GM12878 (cell line): ENCODE measurements at regions not wholly inside any gene's neighbourhood (a gene's known extent, or its start where the extent isn't known, plus 50 kb on each side); places are given as distances from the start of the nearest gene placed in this dataset.

ENCODE experiments used
- ATAC-seq: fragments of 200-7000 bp; cut with Tn5 transposase; 3 replicates; pipeline ENCODE4 v1.9.1; 2020; ENCODE audit warnings: mild to moderate bottlenecking, moderate library complexity
- BruUV-seq: library from RNA; stranded (reverse); fragments of 400-500 nt; replicated peaks from 2 replicates; lab custom pipeline; 2021; lab: Mats Ljungman, UMichigan
- CTCF ChIA-PET: fragments of 300-600 bp; sonication (Branson Sonifier 250); formaldehyde crosslinking; extraction: SDS; loops from one replicate; lab custom pipeline; 2021; ENCODE audit warnings: inconsistent platforms; lab: Yijun Ruan, JAX
- POLR2A ChIA-PET: fragments of 350-600 bp; formaldehyde crosslinking; extraction: SDS; loops from one replicate; lab custom pipeline; 2021; ENCODE audit warnings: inconsistent platforms; lab: Charles Lee
- RAD21 ChIA-PET: fragments of 300-600 bp; sonication (Branson Sonifier 250); formaldehyde crosslinking; loops from one replicate; lab custom pipeline; 2023; ENCODE audit warnings: antibody characterized with exemption; ENCODE audit not compliant: unreplicated experiment; lab: Charles Lee
- SMC1A ChIA-PET: fragments of 300-600 bp; sonication (Branson Sonifier 250); formaldehyde crosslinking; loops from one replicate; lab custom pipeline; 2023; ENCODE audit not compliant: unreplicated experiment, uncharacterized antibody; lab: Charles Lee
- DNase-seq: peaks from one replicate; pipeline ENCODE4 v3.0.0-alpha.2; 2011; ENCODE audit warnings: low read depth, low spot score
- FAIRE-seq: peaks from 3 replicates; lab custom pipeline; 2011; peaks lifted over from hg19 to GRCh38; lab: Jason Lieb, UNC
- H2AFZ ChIP-seq: 2 replicates; pipeline ENCODE4 v1.6.0; 2011; ENCODE audit warnings: low read depth, low read length, control low read depth; ENCODE audit not compliant: control insufficient read depth
- H3K27ac ChIP-seq: 2 replicates; pipeline ENCODE4 v1.5.1; 2011; ENCODE audit warnings: control low read depth; ENCODE audit not compliant: control insufficient read depth, insufficient read depth
- H3K27me3 ChIP-seq, 2 experiments: replicated peaks in 1 of 2; 2 replicates each; pipeline versions ENCODE4 v1.6.0 to v1.6.1; 2011; ENCODE audit warnings: low read length in 1 of 2; ENCODE audit not compliant: control insufficient read depth in 2 of 2, insufficient read depth in 2 of 2
- H3K36me3 ChIP-seq, 2 experiments: 2 replicates each; pipeline ENCODE4 v1.5.1; 2011; ENCODE audit warnings: low read length in 1 of 2; ENCODE audit not compliant: control insufficient read depth in 2 of 2, insufficient read depth in 2 of 2
- H3K4me1 ChIP-seq: 2 replicates; pipeline ENCODE4 v1.6.1; 2011; ENCODE audit warnings: mild to moderate bottlenecking, low read length, moderate library complexity, mixed read lengths; ENCODE audit not compliant: control insufficient read depth, insufficient read depth
- H3K4me2 ChIP-seq: 2 replicates; pipeline ENCODE4 v1.6.0; 2011; ENCODE audit warnings: control low read depth; ENCODE audit not compliant: control insufficient read depth, insufficient read depth
- H3K4me3 ChIP-seq: fragments of 200-600 bp; sonication (generic); 2 replicates; pipeline ENCODE4 v1.5.1; 2016
- H3K79me2 ChIP-seq: 2 replicates; pipeline ENCODE4 v1.6.0; 2011; ENCODE audit warnings: low read length; ENCODE audit not compliant: control insufficient read depth, insufficient read depth
- H3K9ac ChIP-seq: 2 replicates; pipeline ENCODE4 v1.8.0; 2011; ENCODE audit warnings: low read length, control low read depth, mixed read lengths; ENCODE audit not compliant: control insufficient read depth, insufficient read depth
- H3K9me3 ChIP-seq: replicated peaks from 3 replicates; pipeline ENCODE4 v1.5.1; 2011; ENCODE audit warnings: mild to moderate bottlenecking, low read length; ENCODE audit not compliant: control insufficient read depth, insufficient read depth
- H4K20me1 ChIP-seq: 2 replicates; pipeline ENCODE4 v1.6.0; 2011; ENCODE audit not compliant: control insufficient read depth, insufficient read depth
- BCL3 ChIP-seq: IDR thresholded peaks from 2 replicates; pipeline ENCODE4 v1.6.1; 2011; ENCODE audit warnings: borderline replicate concordance, low read depth, mild to moderate bottlenecking, moderate library complexity, low read length; ENCODE audit not compliant: insufficient read depth, poor library complexity, severe bottlenecking
- DPF2 ChIP-seq: fragments of 450-650 bp; IDR thresholded peaks from 2 replicates; pipeline ENCODE4 v1.6.1; 2017; ENCODE audit warnings: mild to moderate bottlenecking
- E2F4 ChIP-seq: IDR thresholded peaks from 2 replicates; pipeline ENCODE4 v1.6.1; 2012; ENCODE audit warnings: low read depth, low read length, improper control_type of control experiment
- EGR1 ChIP-seq, 2 experiments: IDR thresholded peaks; 1 replicate in 1 of 2; 2 replicates in 1 of 2; pipeline ENCODE4 v1.6.1; 2011 to 2012; ENCODE audit warnings: low read depth in 2 of 2, low read length in 2 of 2, borderline replicate concordance in 1 of 2, mild to moderate bottlenecking in 1 of 2, moderate library complexity in 1 of 2
- ELK1 ChIP-seq: IDR thresholded peaks from 2 replicates; pipeline ENCODE4 v1.6.1; 2012; ENCODE audit warnings: low read depth, low read length, improper control_type of control experiment
- FOXK2 ChIP-seq: fragments of 450-650 bp; IDR thresholded peaks from 2 replicates; pipeline ENCODE4 v1.6.1; 2017; ENCODE audit warnings: mild to moderate bottlenecking, moderate library complexity
- IRF4 ChIP-seq: IDR thresholded peaks from 2 replicates; pipeline ENCODE4 v1.6.1; 2011; ENCODE audit warnings: low read depth, low read length
- MEF2B ChIP-seq: fragments of 450-650 bp; IDR thresholded peaks from 2 replicates; pipeline ENCODE4 v1.6.1; 2018; ENCODE audit warnings: mild to moderate bottlenecking, moderate library complexity; ENCODE audit not compliant: partially characterized antibody, poor library complexity, severe bottlenecking
- MTA2 ChIP-seq: fragments of 450-650 bp; IDR thresholded peaks from 2 replicates; pipeline ENCODE4 v1.6.1; 2016; ENCODE audit warnings: low read depth, mild to moderate bottlenecking, moderate library complexity
- POLR2A ChIP-seq: IDR thresholded peaks from 2 replicates; pipeline ENCODE4 v1.6.1; 2011; ENCODE audit warnings: low read depth, mild to moderate bottlenecking, low read length
- RELA ChIP-seq: fragments of 450-650 bp; IDR thresholded peaks from 2 replicates; pipeline ENCODE4 v1.8.0; 2014; ENCODE audit warnings: borderline replicate concordance; ENCODE audit not compliant: partially characterized antibody
- SMAD1 ChIP-seq: fragments of 450-650 bp; IDR thresholded peaks from 2 replicates; pipeline ENCODE4 v1.6.1; 2018; ENCODE audit warnings: mild to moderate bottlenecking, low read depth; ENCODE audit not compliant: partially characterized antibody
- STAT3 ChIP-seq: IDR thresholded peaks from 2 replicates; pipeline ENCODE4 v1.6.1; 2011; ENCODE audit warnings: low read depth, low read length, improper control_type of control experiment
- SUZ12 ChIP-seq: fragments of 200-600 bp; sonication (generic); IDR thresholded peaks from one replicate; pipeline ENCODE4 v1.6.1; 2018; ENCODE audit warnings: antibody characterized with exemption, mild to moderate bottlenecking; ENCODE audit not compliant: unreplicated experiment
- YBX1 ChIP-seq: fragments of 450-650 bp; IDR thresholded peaks from 2 replicates; pipeline ENCODE4 v1.6.1; 2016; ENCODE audit warnings: antibody characterized with exemption
- ZNF207 ChIP-seq: fragments of 450-650 bp; IDR thresholded peaks from 2 replicates; pipeline ENCODE4 v1.6.1; 2014; ENCODE audit warnings: antibody characterized with exemption, mild to moderate bottlenecking, borderline replicate concordance
- in situ Hi-C: fragments of 300-500 bp; cut with MboI; formaldehyde crosslinking; loops from 9 replicates; pipeline ENCODE4 v1.14.3; 2018; ENCODE audit warnings: mixed read lengths
- intact Hi-C: fragments of 100-400 bp; cut with micrococcal nuclease; formaldehyde crosslinking; loops from one replicate; pipeline ENCODE4 v1.14.2; 2022; ENCODE audit not compliant: unreplicated experiment

GRCh38 chr18:24756385-24756784 lies 295.9 kb downstream of the HRH4 start:
- Histone ChIP-seq H3K9ac (no peak overlapping the region), H4K20me1 (no peaks in the 10 kb centered on the region), H3K27me3 (no peaks in the 10 kb centered on the region), H3K4me1 (no peaks in the 10 kb centered on the region), H3K27ac (no peak overlapping the region), H3K4me2 (no peak overlapping the region), H3K9me3 (no peaks in the 10 kb centered on the region), H2AFZ (no peak overlapping the region), H3K79me2 (no peaks in the 10 kb centered on the region)
- POLR2A ChIA-PET = no interaction called here
- BruUV-seq = no TSS peak
- DNase-seq (no peak), FAIRE-seq (no peak), ATAC-seq (no peak)
- RAD21 ChIA-PET = no interaction called here
- SMC1A ChIA-PET = no interaction called here
- intact Hi-C loops = loop anchor here (10.0 kb wide), 1 partner anchor 48 kb away; no protein-coding TSS in a partner anchor
- in situ Hi-C loops = no loop called here
- CTCF ChIA-PET = no interaction called here
- TF ChIP-seq MEF2B (no peak), EGR1 (IDR thresholded peaks at IDR 0.05; ENCODE audit: borderline replicate concordance in 1 of 2, low read depth in 2 of 2, low read length in 2 of 2) (no peak), STAT3 (no peak), SMAD1 (no peak), MTA2 (no peak), RELA (no peak), SUZ12 (no peak), DPF2 (no peak), ZNF207 (no peak), IRF4 (no peak), FOXK2 (no peak), BCL3 (no peak), ELK1 (no peak), E2F4 (no peak), YBX1 (no peak), POLR2A (no peak)
- TF ChIP-seq, all 136 proteins: peak for 0
- no peak overlapping the region for H3K4me3 ChIP-seq
- H3K36me3 ChIP-seq = no peaks in the 10 kb centered on the region
